ENCODE measurements at regions not wholly inside any gene's neighbourhood (a gene's known extent, or its start where the extent isn't known, plus 50 kb on each side); places are given as distances from the start of the nearest gene placed in this dataset.

DNA sequence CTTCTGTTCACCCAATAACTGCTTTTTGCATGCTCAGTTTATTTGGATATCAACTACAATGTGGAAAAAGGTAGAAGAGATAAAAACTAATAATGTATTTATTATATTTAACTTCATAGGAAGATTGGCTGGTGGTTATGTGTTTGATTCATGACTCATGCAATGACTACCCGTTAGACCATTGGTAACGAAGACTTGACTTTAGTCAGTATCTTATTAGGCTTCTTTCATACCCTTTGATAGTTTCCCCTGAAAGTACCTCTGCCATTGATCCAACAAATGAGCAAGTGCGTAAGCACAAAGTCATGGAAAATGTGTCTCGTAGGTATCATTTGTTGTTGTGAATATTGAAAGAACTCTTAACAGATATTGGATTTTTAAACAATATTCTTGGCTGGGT lies 394.7 kb downstream of the PPP3CA start:
- Histone ChIP-seq H3K27ac (ENCODE audit: low read length) (no peak overlapping the region), H3K36me3 (replicated peaks; ENCODE audit: low read depth, low read length) (no peaks in the 10 kb centered on the region), H3K4me1 (ENCODE audit: low read length) (peaks cover 11% of the 10 kb centered on the region), H3K4me3 (ENCODE audit: low read length) (no peak overlapping the region), H3K4me2 (ENCODE audit: low read length) (no peak overlapping the region), H4K20me1 (ENCODE audit: insufficient read depth, low read length) (no peaks in the 10 kb centered on the region), H3K9me3 (ENCODE audit: insufficient read depth, low read length) (no peaks in the 10 kb centered on the region), H3K9ac (ENCODE audit: low read length) (no peak overlapping the region), H3K27me3 (ENCODE audit: low read depth, low read length) (no peaks in the 10 kb centered on the region), H2AFZ (ENCODE audit: low read depth, low read length) (no peak overlapping the region), H3K79me2 (ENCODE audit: low read length) (no peaks in the 10 kb centered on the region)
- TF ChIP-seq EZH2phosphoT487 (IDR thresholded peaks at IDR 0.05; ENCODE audit: low read depth): no peak
- no peak for TF ChIP-seq CTCF (IDR thresholded peaks at IDR 0.05; ENCODE audit: low read depth, low read length)

GRCh38 chr4:100949350-100949935 lies 397.9 kb downstream of the PPP3CA start:
- H3K27me3 ChIP-seq (ENCODE audit: low read depth, low read length): no peaks in the 10 kb centered on the region
- no peaks in the 10 kb centered on the region for H3K79me2 ChIP-seq (ENCODE audit: low read length)
- H3K4me3 ChIP-seq (ENCODE audit: low read length): no peak overlapping the region
- TF ChIP-seq EZH2phosphoT487 (IDR thresholded peaks at IDR 0.05; ENCODE audit: low read depth): no peak
- no peak for TF ChIP-seq CTCF (IDR thresholded peaks at IDR 0.05; ENCODE audit: low read depth, low read length)
- H2AFZ ChIP-seq (ENCODE audit: low read depth, low read length): no peak overlapping the region
- no peak overlapping the region for H3K27ac ChIP-seq (ENCODE audit: low read length)
- H3K4me1 ChIP-seq (ENCODE audit: low read length): peaks cover 11% of the 10 kb centered on the region
- H3K4me2 ChIP-seq (ENCODE audit: low read length): no peak overlapping the region
- H3K36me3 ChIP-seq (replicated peaks; ENCODE audit: low read depth, low read length): no peaks in the 10 kb centered on the region
- no peaks in the 10 kb centered on the region for H4K20me1 ChIP-seq (ENCODE audit: insufficient read depth, low read length)
- no peak overlapping the region for H3K9ac ChIP-seq (ENCODE audit: low read length)
- H3K9me3 ChIP-seq (ENCODE audit: insufficient read depth, low read length): no peaks in the 10 kb centered on the region

DNA sequence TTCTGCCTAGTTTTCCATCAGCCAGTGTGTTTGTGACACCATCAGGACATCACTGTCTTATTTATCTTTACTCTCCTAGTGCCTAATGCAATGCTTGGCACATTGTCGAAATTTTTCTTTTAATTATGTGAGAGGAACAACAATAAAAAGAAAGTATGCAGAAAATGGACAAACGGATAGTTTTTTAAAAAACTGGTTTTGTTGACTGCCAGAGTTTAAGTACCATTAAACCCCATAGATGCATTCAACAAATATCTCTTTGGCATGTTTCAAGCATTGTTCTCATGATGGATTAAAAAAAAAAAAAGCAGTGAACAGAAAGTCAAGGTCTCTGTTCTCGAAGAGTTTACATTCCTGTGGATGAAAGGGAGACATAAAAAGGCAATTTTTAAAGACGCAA lies 398.4 kb downstream of the PPP3CA start:
- no peak for TF ChIP-seq EZH2phosphoT487 (IDR thresholded peaks at IDR 0.05; ENCODE audit: low read depth)
- no peak for TF ChIP-seq CTCF (IDR thresholded peaks at IDR 0.05; ENCODE audit: low read depth, low read length)
- Histone ChIP-seq H3K4me2 (ENCODE audit: low read length) (no peak overlapping the region), H3K4me1 (ENCODE audit: low read length) (peaks cover 6% of the 10 kb centered on the region; the same call in 1 of the 2 replicates), H3K79me2 (ENCODE audit: low read length) (no peaks in the 10 kb centered on the region), H3K27ac (ENCODE audit: low read length) (no peak overlapping the region), H3K4me3 (ENCODE audit: low read length) (no peak overlapping the region), H4K20me1 (ENCODE audit: insufficient read depth, low read length) (no peaks in the 10 kb centered on the region), H3K9me3 (ENCODE audit: insufficient read depth, low read length) (no peaks in the 10 kb centered on the region), H3K9ac (ENCODE audit: low read length) (no peak overlapping the region), H3K36me3 (replicated peaks; ENCODE audit: low read depth, low read length) (no peaks in the 10 kb centered on the region), H2AFZ (ENCODE audit: low read depth, low read length) (no peak overlapping the region), H3K27me3 (ENCODE audit: low read depth, low read length) (no peaks in the 10 kb centered on the region)

DNA sequence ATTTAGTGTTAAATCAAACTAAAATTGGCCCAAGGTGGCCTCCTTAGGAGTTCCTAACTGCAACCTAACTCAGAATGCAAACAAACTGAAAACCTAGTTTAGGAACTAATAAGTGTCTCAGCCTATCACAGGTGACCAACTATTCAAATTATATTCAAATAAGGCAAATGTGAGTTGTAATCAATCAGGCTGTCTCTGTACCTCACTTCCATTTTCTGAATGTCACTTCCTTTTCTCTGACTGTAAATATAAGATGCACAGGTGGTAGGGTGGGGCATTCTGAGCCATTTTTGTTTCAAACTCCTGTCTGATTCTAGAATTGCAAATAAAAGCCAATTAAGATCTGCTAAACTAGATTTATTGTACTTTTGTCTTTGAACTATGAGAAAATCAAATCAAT lies 401.5 kb downstream of the PPP3CA start:
- TF ChIP-seq CTCF (IDR thresholded peaks at IDR 0.05; ENCODE audit: low read depth, low read length) (no peak), EZH2phosphoT487 (IDR thresholded peaks at IDR 0.05; ENCODE audit: low read depth) (no peak)
- H2AFZ ChIP-seq (ENCODE audit: low read depth, low read length): no peak overlapping the region

More for the DNA sequence above, 401.5 kb downstream of the PPP3CA start:
- no peaks in the 10 kb centered on the region for H3K27me3 ChIP-seq (ENCODE audit: low read depth, low read length)
- H3K4me3 ChIP-seq (ENCODE audit: low read length): no peak overlapping the region
- no peaks in the 10 kb centered on the region for H3K79me2 ChIP-seq (ENCODE audit: low read length)
- H3K27ac ChIP-seq (ENCODE audit: low read length): no peak overlapping the region
- H3K4me2 ChIP-seq (ENCODE audit: low read length): no peak overlapping the region
- H4K20me1 ChIP-seq (ENCODE audit: insufficient read depth, low read length): no peaks in the 10 kb centered on the region
- no peaks in the 10 kb centered on the region for H3K36me3 ChIP-seq (replicated peaks; ENCODE audit: low read depth, low read length)
- H3K9ac ChIP-seq (ENCODE audit: low read length): no peak overlapping the region
- peaks cover 5% of the 10 kb centered on the region; the same call in 1 of the 2 replicates for H3K4me1 ChIP-seq (ENCODE audit: low read length)
- no peaks in the 10 kb centered on the region for H3K9me3 ChIP-seq (ENCODE audit: insufficient read depth, low read length)
